Adrenal gland (tissue), 9 donors: ENCODE measurements at regions not wholly inside any gene's neighbourhood (a gene's known extent, or its start where the extent isn't known, plus 50 kb on each side); places are given as distances from the start of the nearest gene placed in this dataset.

Experiments
- DNase-seq, 7 donors: peaks; one replicate each; pipeline ENCODE4 v3.0.0-alpha.2; 2019 to 2020
- H3K27ac ChIP-seq, 5 donors: fragments of 200-600 bp; sonication (generic) in 4 of 5; 1 replicate in 3 of 5; 2 replicates in 2 of 5; pipeline versions ENCODE4 v1.5.1 to v1.8.0; 2016 to 2020; ENCODE audit warnings: mild to moderate bottlenecking in 1 of 5
- H3K27me3 ChIP-seq: fragments of 200-600 bp; 2 replicates; pipeline ENCODE4 v1.8.0; 2021
- H3K36me3 ChIP-seq, 2 donors: fragments of 200-600 bp; replicated peaks in 1 of 2; 1 replicate in 1 of 2; 2 replicates in 1 of 2; pipeline versions ENCODE4 v1.5.1 to v1.8.0; 2018 to 2022
- H3K4me1 ChIP-seq, 2 donors: fragments of 200-600 bp; replicated peaks in 1 of 2; 1 replicate in 1 of 2; 2 replicates in 1 of 2; pipeline versions ENCODE4 v1.5.1 to v1.8.0; 2018 to 2021
- H3K4me3 ChIP-seq, 4 donors: fragments of 200-600 bp; sonication (generic) in 3 of 4; one replicate each; pipeline ENCODE4 v1.5.1; 2016 to 2018
- H3K9me3 ChIP-seq, 3 donors: fragments of 200-600 bp; sonication (generic) in 1 of 3; replicated peaks in 1 of 3; 1 replicate in 2 of 3; 2 replicates in 1 of 3; pipeline versions ENCODE4 v1.5.1 to v1.8.0; 2016 to 2021
- CTCF ChIP-seq, 6 experiments: fragments of 450-650 bp in 4 of 6; fragments of 200-600 bp in 2 of 6; sonication (generic) in 1 of 6; IDR thresholded peaks; 1 replicate in 5 of 6; 2 replicates in 1 of 6; pipeline versions ENCODE4 v1.5.1 to v1.8.0; 2016 to 2021; ENCODE audit warnings: antibody characterized with exemption in 6 of 6, mild to moderate bottlenecking in 2 of 6, moderate library complexity in 1 of 6
- POLR2A ChIP-seq, 2 donors: fragments of 450-650 bp; IDR thresholded peaks; one replicate each; pipeline ENCODE4 v1.6.1; 2017; ENCODE audit warnings: antibody characterized with exemption in 2 of 2, mild to moderate bottlenecking in 2 of 2, moderate library complexity in 1 of 2
- WGBS, 4 donors: extraction: QIAGEN DNeasy Blood & Tissue Kit in 2 of 4; methylation state at CpG; one replicate each; pipeline versions ENCODE4 v1.1.5 to v1.1.7; 2013 to 2017; 5-methylcytosine and 5-hydroxymethylcytosine counted together
- intact Hi-C, 2 donors: fragments of 100-400 bp; cut with DNase I; formaldehyde crosslinking; loops; one replicate each; pipeline versions ENCODE4 v1.14.1 to v1.15.0; 2022 to 2023
- donor health status: healthy with polysubstance abuse.
- donor health status: Bipolar disorder and iron deficiency.
- donor health status: DM: yes; HTN: yes; CAD: no.
- donor health status: DM: no; HTN: no; CAD: no.
- donor health status: DM: no; HTN: no; CAD: no.

DNA sequence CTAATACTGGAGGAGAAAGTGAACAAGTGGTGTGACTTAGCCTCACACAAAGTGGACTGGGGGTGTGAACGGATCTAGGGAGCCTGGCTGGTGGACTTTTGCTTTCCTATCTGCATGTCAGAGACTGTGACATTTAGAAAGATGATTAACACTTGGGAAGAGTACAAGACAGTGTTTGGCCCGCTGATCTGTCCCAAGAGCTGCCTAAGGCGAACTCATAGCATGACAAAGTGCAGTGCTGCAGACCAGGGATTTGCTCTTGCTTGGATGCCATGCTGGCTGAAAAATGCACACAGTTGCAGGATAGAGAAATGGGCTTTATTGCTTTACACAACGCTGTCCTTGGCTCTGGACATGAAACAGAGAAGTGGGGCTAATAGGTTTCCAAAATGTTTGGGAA, 386.0 kb upstream of the MAN1A1 start:
- Histone ChIP-seq H3K9me3 (no peaks in the 10 kb centered on the region), H3K27me3 (no peaks in the 10 kb centered on the region), H3K36me3 (no peaks in the 10 kb centered on the region), H3K4me3 (no peak overlapping the region), H3K4me1 (no peaks in the 10 kb centered on the region), H3K27ac (no peak overlapping the region)
- TF ChIP-seq CTCF (IDR thresholded peaks at IDR 0.05) (no peak), POLR2A (IDR thresholded peaks at IDR 0.05) (no peak)
- intact Hi-C loops: no loop called here
- WGBS, 4 donors: 69 to 88% (median 85%) methylated on average over 4 of the region's 4 CpGs
- no peak for DNase-seq

- TF ChIP-seq POLR2A (IDR thresholded peaks at IDR 0.05) (no peak), CTCF (IDR thresholded peaks at IDR 0.05) (no peak)
- H3K4me1 ChIP-seq: no peaks in the 10 kb centered on the region
- H3K27ac ChIP-seq: no peak overlapping the region
- no peak for DNase-seq
- H3K9me3 ChIP-seq: no peaks in the 10 kb centered on the region
- no peaks in the 10 kb centered on the region for H3K36me3 ChIP-seq
- H3K27me3 ChIP-seq: no peaks in the 10 kb centered on the region
- WGBS, 4 donors: 94 to 100% (median 97%) methylated on average over 1 of the region's 1 CpG
- intact Hi-C loops: no loop called here
- no peak overlapping the region for H3K4me3 ChIP-seq
Measured at GRCh38 chr6:119734227-119734626, 384.7 kb upstream of the MAN1A1 start.

DNA sequence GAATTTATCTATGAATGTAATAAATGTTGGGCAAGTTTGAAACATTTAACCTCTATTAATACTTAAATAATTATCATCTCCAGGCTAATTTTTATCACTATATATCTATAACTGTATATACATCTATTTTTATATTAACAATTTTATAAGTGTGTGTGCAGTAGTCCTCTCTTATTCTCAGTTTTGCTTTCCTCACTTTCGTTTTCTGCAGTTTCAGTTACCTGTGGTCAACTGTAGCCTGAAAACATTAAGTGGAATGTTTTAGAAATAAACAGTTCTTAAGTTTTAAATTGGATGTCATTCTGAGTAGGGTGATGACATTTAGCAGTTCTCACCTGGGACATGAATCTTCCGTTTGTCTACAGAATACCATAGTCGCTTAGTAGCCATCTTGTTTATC, 379.4 kb upstream of the MAN1A1 start:
- WGBS, 4 donors: 82 to 91% (median 87%) methylated on average over 3 of the region's 3 CpGs
- intact Hi-C loops: no loop called here
- no peaks in the 10 kb centered on the region for H3K4me1 ChIP-seq

GRCh38 chr6:119728220-119728750, 378.7 kb upstream of the MAN1A1 start:
- TF ChIP-seq POLR2A (IDR thresholded peaks at IDR 0.05) (no peak), CTCF (IDR thresholded peaks at IDR 0.05) (no peak)
- no peak overlapping the region for H3K4me3 ChIP-seq
- H3K27ac ChIP-seq: no peak overlapping the region
- intact Hi-C loops: no loop called here
- DNase-seq: no peak
- WGBS, 4 donors: 85 to 97% (median 89%) methylated on average over 7 of the region's 7 CpGs
- H3K4me1 ChIP-seq: no peaks in the 10 kb centered on the region
- no peaks in the 10 kb centered on the region for H3K9me3 ChIP-seq
- no peaks in the 10 kb centered on the region for H3K36me3 ChIP-seq
- no peaks in the 10 kb centered on the region for H3K27me3 ChIP-seq

More for the DNA sequence above, 379.4 kb upstream of the MAN1A1 start:
- no peaks in the 10 kb centered on the region for H3K36me3 ChIP-seq
- H3K4me3 ChIP-seq: no peak overlapping the region
- H3K27ac ChIP-seq: no peak overlapping the region
- no peaks in the 10 kb centered on the region for H3K27me3 ChIP-seq
- no peak for DNase-seq
- no peak for TF ChIP-seq POLR2A (IDR thresholded peaks at IDR 0.05)
- TF ChIP-seq CTCF (IDR thresholded peaks at IDR 0.05): no peak
- no peaks in the 10 kb centered on the region for H3K9me3 ChIP-seq
